Stimulated activated CD8-positive, alpha-beta memory T cell treated with anti-CD3 and anti-CD28 coated beads, Interleukin-4, amount 100 ng/mL, for 24 hours (primary cell): ENCODE measurements at regions not wholly inside any gene's neighbourhood (a gene's known extent, or its start where the extent isn't known, plus 50 kb on each side); places are given as distances from the start of the nearest gene placed in this dataset.

Experiments
- DNase-seq: peaks from one replicate; pipeline ENCODE4 v3.0.0-alpha.2; 2020; ENCODE audit warnings: low read depth

GRCh38 chr4:112894951-112895350 is 154.5 kb upstream of the ANK2 start:
- DNase-seq, result no peak

- DNase-seq, result no peak
Observed at GRCh38 chr4:112895811-112896608, 153.4 kb upstream of the ANK2 start.

GRCh38 chr4:112896609-112897190 is 152.8 kb upstream of the ANK2 start:
- no peak for DNase-seq

GRCh38 chr4:112897543-112897942 is 151.9 kb upstream of the ANK2 start:
- DNase-seq, result no peak

- DNase-seq, result no peak
Observed at GRCh38 chr4:112898357-112899141, 150.9 kb upstream of the ANK2 start.

- DNase-seq, result no peak
Observed at GRCh38 chr4:112900416-112900815, 149.0 kb upstream of the ANK2 start.

- no peak for DNase-seq
Observed at GRCh38 chr4:112901962-112902411, 147.5 kb upstream of the ANK2 start.

GRCh38 chr4:112905728-112906127 is 143.7 kb upstream of the ANK2 start:
- DNase-seq, result no peak

- no peak for DNase-seq
Observed at GRCh38 chr4:112908511-112908910, 140.9 kb upstream of the ANK2 start.

- no peak for DNase-seq
Observed at GRCh38 chr4:112910109-112910736, 139.2 kb upstream of the ANK2 start.

- no peak for DNase-seq
Observed at GRCh38 chr4:112916868-112917267, 132.6 kb upstream of the ANK2 start.

GRCh38 chr4:112923516-112923915 is 125.9 kb upstream of the ANK2 start:
- no peak for DNase-seq

- DNase-seq, result no peak
Observed at GRCh38 chr4:112926819-112927218, 122.6 kb upstream of the ANK2 start.

- DNase-seq, result no peak
Observed at GRCh38 chr4:112927544-112927943, 121.9 kb upstream of the ANK2 start.

GRCh38 chr4:112931001-112931400 is 118.5 kb upstream of the ANK2 start:
- no peak for DNase-seq

- DNase-seq, result no peak
Observed at GRCh38 chr4:112933790-112934189, 115.7 kb upstream of the ANK2 start.

- DNase-seq, result no peak
Observed at GRCh38 chr4:112938461-112939058, 110.9 kb upstream of the ANK2 start.

- no peak for DNase-seq
Observed at GRCh38 chr4:112939901-112940300, 109.6 kb upstream of the ANK2 start.

- DNase-seq, result no peak
Observed at GRCh38 chr4:112940336-112940735, 109.1 kb upstream of the ANK2 start.

GRCh38 chr4:112942077-112942476 is 107.4 kb upstream of the ANK2 start:
- no peak for DNase-seq

GRCh38 chr4:112942997-112943396 is 106.5 kb upstream of the ANK2 start:
- DNase-seq, result no peak

- no peak for DNase-seq
Observed at GRCh38 chr4:112944006-112944405, 105.4 kb upstream of the ANK2 start.
